Activated CD4-positive, alpha-beta memory T cell treated with anti-CD3 and anti-CD28 coated beads, Interleukin-2, amount 10 ng/mL, durations not matched to agents 7 days and 5 days (primary cell): ENCODE measurements at regions not wholly inside any gene's neighbourhood (a gene's known extent, or its start where the extent isn't known, plus 50 kb on each side); places are given as distances from the start of the nearest gene placed in this dataset.

Source experiments
- CTCF ChIA-PET: fragments of 350-600 bp; sonication (Branson Sonifier 250); formaldehyde crosslinking; loops from one replicate; lab custom pipeline; 2021; ENCODE audit warnings: antibody characterized with exemption, inconsistent platforms; lab: Charles Lee
- POLR2A ChIA-PET: fragments of 350-600 bp; sonication (Branson Sonifier 250); formaldehyde crosslinking; loops from one replicate; lab custom pipeline; 2021; ENCODE audit warnings: antibody characterized with exemption; lab: Charles Lee
- DNase-seq: peaks from one replicate; pipeline ENCODE4 v3.0.0-alpha.2; 2020
- H3K27ac Mint-ChIP-seq: one replicate; pipeline ENCODE4 v1.8.0; 2021; ENCODE audit warnings: mild to moderate bottlenecking, mixed read lengths
- H3K27me3 Mint-ChIP-seq: one replicate; pipeline ENCODE4 v1.8.0; 2021; ENCODE audit warnings: mixed read lengths
- H3K36me3 Mint-ChIP-seq: one replicate; pipeline ENCODE4 v1.8.0; 2021; ENCODE audit warnings: low read depth, mixed read lengths
- H3K4me1 Mint-ChIP-seq: one replicate; pipeline ENCODE4 v1.8.0; 2021; ENCODE audit warnings: mixed read lengths
- H3K4me3 Mint-ChIP-seq: one replicate; pipeline ENCODE4 v1.8.0; 2021; ENCODE audit warnings: mild to moderate bottlenecking, mixed read lengths
- H3K9me3 Mint-ChIP-seq: one replicate; pipeline ENCODE4 v1.8.0; 2021; ENCODE audit warnings: mixed read lengths

- no peak for DNase-seq
- H3K9me3 Mint-ChIP-seq = no peaks in the 10 kb centered on the region
- H3K27me3 Mint-ChIP-seq = peaks cover under 1% of the 10 kb centered on the region
- H3K4me3 Mint-ChIP-seq = no peak overlapping the region
- H3K27ac Mint-ChIP-seq = no peak overlapping the region
- H3K36me3 Mint-ChIP-seq = peaks cover under 1% of the 10 kb centered on the region
- H3K4me1 Mint-ChIP-seq = peaks cover 10% of the 10 kb centered on the region
- ChIA-PET CTCF (no interaction called here), POLR2A (no interaction called here)
Observed at GRCh38 chr10:22058201-22058600, 54.7 kb upstream of the DNAJC1 start.

- DNase-seq = no peak
- H3K9me3 Mint-ChIP-seq = peaks cover 5% of the 10 kb centered on the region
- ChIA-PET CTCF (no interaction called here), POLR2A (no interaction called here)
- no peak overlapping the region for H3K4me3 Mint-ChIP-seq
- H3K36me3 Mint-ChIP-seq = no peaks in the 10 kb centered on the region
- H3K27me3 Mint-ChIP-seq = no peaks in the 10 kb centered on the region
- H3K27ac Mint-ChIP-seq = no peak overlapping the region
- no peaks in the 10 kb centered on the region for H3K4me1 Mint-ChIP-seq
Observed at GRCh38 chr10:22054961-22055360, 51.4 kb upstream of the DNAJC1 start.
